Stomach (tissue), 4 donors: ENCODE measurements at regions not wholly inside any gene's neighbourhood (a gene's known extent, or its start where the extent isn't known, plus 50 kb on each side); places are given as distances from the start of the nearest gene placed in this dataset.
"Not testable (repeated sequence)": the region's sequence is repeated elsewhere in the genome, so short reads cannot be mapped to it uniquely, and the experiment has no call there.

Experiments used
- EP300 ChIP-seq: sonication (generic); formaldehyde crosslinking; IDR thresholded peaks from one replicate; pipeline ENCODE4 v1.6.1; 2017; ENCODE audit warnings: antibody characterized with exemption
- POLR2A ChIP-seq, 4 donors: fragments of 450-650 bp; IDR thresholded peaks; one replicate each; pipeline ENCODE4 v1.6.1; 2016; ENCODE audit warnings: antibody characterized with exemption in 4 of 4, control low read depth in 2 of 4, mild to moderate bottlenecking in 1 of 4, moderate library complexity in 1 of 4
- POLR2AphosphoS5 ChIP-seq, 3 donors: sonication (generic); formaldehyde crosslinking; IDR thresholded peaks; one replicate each; pipeline ENCODE4 v1.6.1; 2016; ENCODE audit warnings: antibody characterized with exemption in 3 of 3
- TF ChIP-seq, protein P1 (sequence below), 7 experiments: fragments of 450-650 bp in 4 of 7; fragments of 200-600 bp in 3 of 7; sonication (generic) in 3 of 7; IDR thresholded peaks; one replicate each; pipeline ENCODE4 v1.5.1; 2016 to 2019; ENCODE audit warnings: antibody characterized with exemption in 7 of 7, control low read depth in 2 of 7, mild to moderate bottlenecking in 1 of 7

DNA sequence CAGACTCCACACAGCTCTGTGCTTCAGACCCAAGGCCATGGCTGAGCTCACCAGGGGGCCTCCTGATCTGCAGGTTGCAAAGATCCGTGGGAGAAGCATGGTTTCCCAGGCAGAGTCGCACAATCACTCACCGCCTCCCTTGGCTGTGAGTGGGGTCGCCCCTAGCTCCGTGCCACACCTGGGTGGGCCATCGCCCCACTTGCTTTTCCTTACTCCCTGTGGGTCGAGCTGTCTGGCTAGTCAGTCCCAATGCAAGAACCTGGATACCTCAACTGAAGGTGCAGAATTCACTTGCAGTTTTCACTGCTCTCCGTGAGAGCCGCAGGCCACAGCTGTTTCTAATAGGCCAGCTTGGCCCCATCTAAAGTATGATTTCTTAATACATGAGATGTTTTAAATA, 319.6 kb downstream of the CACNA1B start:
- TF ChIP-seq, protein P1, sequence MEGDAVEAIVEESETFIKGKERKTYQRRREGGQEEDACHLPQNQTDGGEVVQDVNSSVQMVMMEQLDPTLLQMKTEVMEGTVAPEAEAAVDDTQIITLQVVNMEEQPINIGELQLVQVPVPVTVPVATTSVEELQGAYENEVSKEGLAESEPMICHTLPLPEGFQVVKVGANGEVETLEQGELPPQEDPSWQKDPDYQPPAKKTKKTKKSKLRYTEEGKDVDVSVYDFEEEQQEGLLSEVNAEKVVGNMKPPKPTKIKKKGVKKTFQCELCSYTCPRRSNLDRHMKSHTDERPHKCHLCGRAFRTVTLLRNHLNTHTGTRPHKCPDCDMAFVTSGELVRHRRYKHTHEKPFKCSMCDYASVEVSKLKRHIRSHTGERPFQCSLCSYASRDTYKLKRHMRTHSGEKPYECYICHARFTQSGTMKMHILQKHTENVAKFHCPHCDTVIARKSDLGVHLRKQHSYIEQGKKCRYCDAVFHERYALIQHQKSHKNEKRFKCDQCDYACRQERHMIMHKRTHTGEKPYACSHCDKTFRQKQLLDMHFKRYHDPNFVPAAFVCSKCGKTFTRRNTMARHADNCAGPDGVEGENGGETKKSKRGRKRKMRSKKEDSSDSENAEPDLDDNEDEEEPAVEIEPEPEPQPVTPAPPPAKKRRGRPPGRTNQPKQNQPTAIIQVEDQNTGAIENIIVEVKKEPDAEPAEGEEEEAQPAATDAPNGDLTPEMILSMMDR (IDR thresholded peaks at IDR 0.05): not testable (repeated sequence)
- TF ChIP-seq POLR2A (IDR thresholded peaks at IDR 0.05); POLR2AphosphoS5 (IDR thresholded peaks at IDR 0.05); EP300: not testable (repeated sequence)
